Vagina (tissue), 2 donors: ENCODE measurements at regions not wholly inside any gene's neighbourhood (a gene's known extent, or its start where the extent isn't known, plus 50 kb on each side); places are given as distances from the start of the nearest gene placed in this dataset.

Experiments
- POLR2A ChIP-seq, 2 donors: fragments of 450-650 bp; IDR thresholded peaks; one replicate each; pipeline ENCODE4 v1.6.1; 2017; ENCODE audit warnings: antibody characterized with exemption in 2 of 2, mild to moderate bottlenecking in 2 of 2, moderate library complexity in 2 of 2
- POLR2AphosphoS5 ChIP-seq, 2 donors: sonication (generic); formaldehyde crosslinking; IDR thresholded peaks; one replicate each; pipeline ENCODE4 v1.9.0; 2017; ENCODE audit warnings: antibody characterized with exemption in 2 of 2, mild to moderate bottlenecking in 2 of 2, low read depth in 1 of 2; ENCODE audit not compliant: insufficient read depth in 1 of 2
- TF ChIP-seq, protein P1 (sequence below), 3 experiments: fragments of 450-650 bp in 2 of 3; fragments of 200-600 bp in 1 of 3; sonication (generic) in 1 of 3; IDR thresholded peaks; one replicate each; pipeline ENCODE4 v1.5.1; 2017 to 2019; ENCODE audit warnings: antibody characterized with exemption in 3 of 3, mild to moderate bottlenecking in 2 of 3, moderate library complexity in 2 of 3

DNA sequence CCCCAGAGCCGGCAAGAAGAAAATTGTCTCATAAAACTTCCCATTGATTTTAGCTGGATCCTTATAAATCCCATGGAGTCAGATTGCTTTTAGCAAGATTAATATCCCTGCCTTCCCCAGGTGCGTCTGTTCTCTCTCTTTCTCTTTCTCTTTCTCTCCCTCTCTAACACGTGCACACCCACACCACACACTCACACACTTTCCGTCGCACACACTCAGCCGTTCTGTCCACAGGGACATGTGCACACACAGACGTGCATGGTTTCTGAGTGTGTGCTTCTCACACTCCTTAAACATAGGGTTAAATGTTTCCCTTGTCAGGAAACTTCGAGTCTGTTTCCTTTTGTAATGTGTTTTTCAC, 98.7 kb upstream of the NFIA start:
- TF ChIP-seq, protein P1, sequence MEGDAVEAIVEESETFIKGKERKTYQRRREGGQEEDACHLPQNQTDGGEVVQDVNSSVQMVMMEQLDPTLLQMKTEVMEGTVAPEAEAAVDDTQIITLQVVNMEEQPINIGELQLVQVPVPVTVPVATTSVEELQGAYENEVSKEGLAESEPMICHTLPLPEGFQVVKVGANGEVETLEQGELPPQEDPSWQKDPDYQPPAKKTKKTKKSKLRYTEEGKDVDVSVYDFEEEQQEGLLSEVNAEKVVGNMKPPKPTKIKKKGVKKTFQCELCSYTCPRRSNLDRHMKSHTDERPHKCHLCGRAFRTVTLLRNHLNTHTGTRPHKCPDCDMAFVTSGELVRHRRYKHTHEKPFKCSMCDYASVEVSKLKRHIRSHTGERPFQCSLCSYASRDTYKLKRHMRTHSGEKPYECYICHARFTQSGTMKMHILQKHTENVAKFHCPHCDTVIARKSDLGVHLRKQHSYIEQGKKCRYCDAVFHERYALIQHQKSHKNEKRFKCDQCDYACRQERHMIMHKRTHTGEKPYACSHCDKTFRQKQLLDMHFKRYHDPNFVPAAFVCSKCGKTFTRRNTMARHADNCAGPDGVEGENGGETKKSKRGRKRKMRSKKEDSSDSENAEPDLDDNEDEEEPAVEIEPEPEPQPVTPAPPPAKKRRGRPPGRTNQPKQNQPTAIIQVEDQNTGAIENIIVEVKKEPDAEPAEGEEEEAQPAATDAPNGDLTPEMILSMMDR (IDR thresholded peaks at IDR 0.05), result no peak
- TF ChIP-seq POLR2A (IDR thresholded peaks at IDR 0.05) (no peak), POLR2AphosphoS5 (IDR thresholded peaks at IDR 0.05; ENCODE audit: insufficient read depth in 1 of 2, low read depth in 1 of 2) (no peak)
